Vagina (tissue), 2 donors: ENCODE measurements at regions not wholly inside any gene's neighbourhood (a gene's known extent, or its start where the extent isn't known, plus 50 kb on each side); places are given as distances from the start of the nearest gene placed in this dataset.
"Not testable (repeated sequence)": the region's sequence is repeated elsewhere in the genome, so short reads cannot be mapped to it uniquely, and the experiment has no call there.

Source experiments
- CTCF ChIP-seq, 3 experiments: fragments of 450-650 bp in 2 of 3; fragments of 200-600 bp in 1 of 3; sonication (generic) in 1 of 3; IDR thresholded peaks; one replicate each; pipeline ENCODE4 v1.5.1; 2017 to 2019; ENCODE audit warnings: antibody characterized with exemption in 3 of 3, mild to moderate bottlenecking in 2 of 3, moderate library complexity in 2 of 3
- POLR2A ChIP-seq, 2 donors: fragments of 450-650 bp; IDR thresholded peaks; one replicate each; pipeline ENCODE4 v1.6.1; 2017; ENCODE audit warnings: antibody characterized with exemption in 2 of 2, mild to moderate bottlenecking in 2 of 2, moderate library complexity in 2 of 2
- POLR2AphosphoS5 ChIP-seq, 2 donors: sonication (generic); formaldehyde crosslinking; IDR thresholded peaks; one replicate each; pipeline ENCODE4 v1.9.0; 2017; ENCODE audit warnings: antibody characterized with exemption in 2 of 2, mild to moderate bottlenecking in 2 of 2, low read depth in 1 of 2; ENCODE audit not compliant: insufficient read depth in 1 of 2

- TF ChIP-seq CTCF (IDR thresholded peaks at IDR 0.05); POLR2A (IDR thresholded peaks at IDR 0.05); POLR2AphosphoS5 (IDR thresholded peaks at IDR 0.05; ENCODE audit: insufficient read depth in 1 of 2, low read depth in 1 of 2): not testable (repeated sequence)
Observed at GRCh38 chr17:47062851-47063250, 83.8 kb upstream of the RPRML start.
